MCF 10A (cell line): ENCODE measurements at regions not wholly inside any gene's neighbourhood (a gene's known extent, or its start where the extent isn't known, plus 50 kb on each side); places are given as distances from the start of the nearest gene placed in this dataset.
"Not testable (repeated sequence)": the region's sequence is repeated elsewhere in the genome, so short reads cannot be mapped to it uniquely, and the experiment has no call there.

ENCODE experiments used
- BruUV-seq: library from RNA; stranded (reverse); fragments of 400-500 nt; replicated peaks from 2 replicates; lab custom pipeline; 2021; lab: Mats Ljungman, UMichigan
- CTCF ChIA-PET: fragments of 300-600 bp; sonication (Branson Sonifier 250); formaldehyde crosslinking; extraction: SDS; loops from one replicate; lab custom pipeline; 2021; ENCODE audit warnings: antibody characterized with exemption, inconsistent platforms; lab: Yijun Ruan, JAX
- POLR2A ChIA-PET: fragments of 300-600, 350-650 bp; sonication (Branson Sonifier 250); formaldehyde crosslinking; extraction: SDS; loops from one replicate; lab custom pipeline; 2020; ENCODE audit warnings: antibody characterized with exemption, inconsistent platforms; lab: Yijun Ruan, JAX
- DNase-seq: peaks from one replicate; pipeline ENCODE4 v3.0.0-alpha.2; 2018; ENCODE audit not compliant: unreplicated experiment
- H3K27ac Mint-ChIP-seq: one replicate; pipeline ENCODE4 v1.8.0; 2022; ENCODE audit warnings: mild to moderate bottlenecking, low read depth, mixed read lengths; ENCODE audit not compliant: unreplicated experiment
- H3K27me3 Mint-ChIP-seq: one replicate; pipeline ENCODE4 v1.8.0; 2022; ENCODE audit warnings: mixed read lengths; ENCODE audit not compliant: insufficient read depth, unreplicated experiment
- H3K36me3 Mint-ChIP-seq: one replicate; pipeline ENCODE4 v1.8.0; 2022; ENCODE audit warnings: mild to moderate bottlenecking, moderate library complexity, mixed read lengths; ENCODE audit not compliant: insufficient read depth, unreplicated experiment
- H3K4me1 Mint-ChIP-seq: one replicate; pipeline ENCODE4 v1.8.0; 2022; ENCODE audit warnings: mixed read lengths; ENCODE audit not compliant: insufficient read depth, unreplicated experiment
- H3K4me3 Mint-ChIP-seq: one replicate; pipeline ENCODE4 v1.8.0; 2022; ENCODE audit warnings: mild to moderate bottlenecking, moderate library complexity, mixed read lengths; ENCODE audit not compliant: unreplicated experiment
- H3K9me3 Mint-ChIP-seq: one replicate; pipeline ENCODE4 v1.8.0; 2022; ENCODE audit warnings: mixed read lengths; ENCODE audit not compliant: unreplicated experiment
- CTCF ChIP-seq: fragments of 200-600 bp; IDR thresholded peaks from one replicate; pipeline ENCODE4 v1.8.0; 2022; ENCODE audit warnings: antibody characterized with exemption, mild to moderate bottlenecking; ENCODE audit not compliant: unreplicated experiment
- intact Hi-C: fragments of 100-400 bp; cut with micrococcal nuclease; formaldehyde crosslinking; loops from 2 replicates; pipeline ENCODE4 v1.14.1; 2022

GRCh38 chr2:185268651-185269050 is 470.0 kb upstream of the FSIP2 start:
- H3K4me1 Mint-ChIP-seq: no peaks in the 10 kb centered on the region
- no peaks in the 10 kb centered on the region for H3K9me3 Mint-ChIP-seq
- no peak for TF ChIP-seq CTCF
- intact Hi-C loops: no loop called here
- POLR2A ChIA-PET: no interaction called here
- H3K4me3 Mint-ChIP-seq: no peak overlapping the region
- no peaks in the 10 kb centered on the region for H3K27me3 Mint-ChIP-seq
- no peak overlapping the region for H3K27ac Mint-ChIP-seq
- CTCF ChIA-PET: no interaction called here
- no peaks in the 10 kb centered on the region for H3K36me3 Mint-ChIP-seq
- DNase-seq: no peak
- no TSS peak for BruUV-seq

DNA sequence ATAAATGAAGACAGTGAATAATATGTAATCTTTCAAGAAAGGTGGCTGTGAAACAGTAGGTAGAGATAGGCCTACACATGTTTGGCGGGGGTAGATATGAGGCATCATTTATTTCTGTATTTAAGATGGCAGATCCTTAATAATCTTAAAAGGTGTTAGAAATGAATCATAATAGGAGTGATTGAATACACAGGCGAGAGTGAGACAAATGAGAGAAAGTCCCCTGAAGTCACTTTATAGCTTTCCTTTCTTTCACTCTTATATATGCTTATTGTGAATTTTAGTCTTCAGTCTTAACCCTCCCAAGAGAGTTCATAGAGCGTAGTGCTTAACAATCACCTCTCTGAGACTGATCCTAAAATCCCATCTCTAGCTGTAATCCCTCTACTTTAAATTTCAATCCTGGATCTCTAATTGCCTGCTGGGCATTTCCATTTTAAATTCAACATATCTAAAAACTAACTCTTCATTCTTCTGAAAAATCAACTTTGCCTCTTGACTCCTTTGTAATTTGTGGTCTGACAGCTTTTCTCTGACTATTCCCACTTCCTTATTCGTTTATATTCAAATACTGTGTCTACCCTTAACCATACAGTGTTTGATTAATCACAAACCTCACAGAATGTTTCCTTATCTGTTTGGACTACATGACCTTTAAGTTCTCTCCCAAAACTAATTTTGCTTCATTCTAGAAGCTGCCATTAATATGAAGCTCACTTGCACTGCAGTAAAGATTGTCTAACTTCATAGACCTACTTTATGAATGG is 463.7 kb upstream of the FSIP2 start:
- ChIA-PET POLR2A (interaction anchor here (0.6 to 0.7 kb wide), 2 partner anchors 628 to 1211 kb away, joined by 3 read pairs; partner anchors contain the start of gene ZC3H15), CTCF (no interaction called here)
- Mint-ChIP-seq H3K36me3 (no peaks in the 10 kb centered on the region), H3K9me3 (no peaks in the 10 kb centered on the region), H3K4me1 (no peaks in the 10 kb centered on the region), H3K4me3 (no peak overlapping the region), H3K27me3 (no peaks in the 10 kb centered on the region), H3K27ac (no peak overlapping the region)
- DNase-seq: no peak
- TF ChIP-seq CTCF: no peak
- intact Hi-C loops: loop anchor here (10.0 kb wide), 1 partner anchor 630 kb away; no protein-coding TSS in a partner anchor
- BruUV-seq: no TSS peak

DNA sequence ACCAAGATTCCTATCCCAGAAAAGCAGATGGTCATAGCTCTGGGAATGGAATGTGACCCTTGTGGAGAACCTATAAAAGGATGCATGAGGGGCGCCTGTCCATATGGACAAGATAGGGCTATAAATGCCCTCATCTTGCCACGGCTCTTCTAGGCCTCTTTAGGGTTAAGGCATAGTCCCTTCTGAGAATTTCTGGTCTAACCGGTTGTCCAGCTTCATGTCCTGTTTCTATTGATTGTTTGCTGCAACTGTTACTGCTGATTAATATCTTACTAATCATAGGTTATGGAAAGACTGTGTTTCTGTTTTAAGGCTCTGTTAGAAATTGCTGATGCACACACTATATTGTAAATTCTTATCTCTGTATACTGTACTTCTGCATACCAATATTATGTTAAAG is 462.6 kb upstream of the FSIP2 start:
- H3K27me3 Mint-ChIP-seq, H3K36me3 Mint-ChIP-seq, POLR2A ChIA-PET, BruUV-seq, H3K4me1 Mint-ChIP-seq, H3K4me3 Mint-ChIP-seq, DNase-seq, H3K9me3 Mint-ChIP-seq, H3K27ac Mint-ChIP-seq, CTCF ChIA-PET: not testable (repeated sequence)
- intact Hi-C loops: loop anchor here (10.0 kb wide), 1 partner anchor 631 kb away; no protein-coding TSS in a partner anchor

- ChIA-PET CTCF (interaction anchor here (0.6 to 3.0 kb wide), 5 partner anchors 12 to 668 kb away, joined by 3 to 16 read pairs (median 3); no protein-coding TSS in a partner anchor), POLR2A (no interaction called here)
- intact Hi-C loops: loop anchor here (10.0 kb wide), 1 partner anchor 634 kb away; no protein-coding TSS in a partner anchor
- Mint-ChIP-seq H3K9me3 (no peaks in the 10 kb centered on the region), H3K27ac (no peak overlapping the region), H3K4me3 (no peak overlapping the region), H3K36me3 (no peaks in the 10 kb centered on the region), H3K27me3 (no peaks in the 10 kb centered on the region), H3K4me1 (no peaks in the 10 kb centered on the region)
- DNase-seq: no peak
- TF ChIP-seq CTCF: no peak
- BruUV-seq: no TSS peak
Measured at GRCh38 chr2:185278761-185279160, 459.8 kb upstream of the FSIP2 start.
